CD4-positive, alpha-beta T cell (primary cell): ENCODE measurements at regions not wholly inside any gene's neighbourhood (a gene's known extent, or its start where the extent isn't known, plus 50 kb on each side); places are given as distances from the start of the nearest gene placed in this dataset.

Experiments used
- ATAC-seq: fragments of 200-7000 bp; cut with Tn5 transposase; one replicate; pipeline ENCODE4 v1.10.0; 2022; ENCODE audit warnings: mild to moderate bottlenecking; ENCODE audit not compliant: poor library complexity
- CTCF ChIA-PET: fragments of 350-600 bp; sonication (Branson Sonifier 250); formaldehyde crosslinking; loops from one replicate; lab custom pipeline; 2021; ENCODE audit warnings: antibody characterized with exemption, inconsistent platforms; lab: Charles Lee
- POLR2A ChIA-PET: fragments of 350-600 bp; sonication (Branson Sonifier 250); formaldehyde crosslinking; loops from one replicate; lab custom pipeline; 2021; ENCODE audit warnings: antibody characterized with exemption, inconsistent platforms; lab: Charles Lee
- DNase-seq, 14 experiments: peaks; one replicate each; pipeline ENCODE4 v3.0.0-alpha.2; 2013 to 2020; ENCODE audit warnings: mixed read lengths in 2 of 14
- H3K27ac ChIP-seq, 2 donors: one replicate each; pipeline versions ENCODE4 v1.5.1 to v1.7.0; 2013; ENCODE audit warnings: low read length in 2 of 2, low read depth in 1 of 2, mild to moderate bottlenecking in 1 of 2
- H3K27me3 ChIP-seq, 2 experiments: 1 replicate in 1 of 2; 2 replicates in 1 of 2; pipeline versions ENCODE4 v1.6.1 to v1.7.0; 2013; ENCODE audit warnings: low read length in 2 of 2, control low read depth in 1 of 2, mild to moderate bottlenecking in 1 of 2, moderate library complexity in 1 of 2; ENCODE audit not compliant: insufficient read depth in 2 of 2, control insufficient read depth in 1 of 2
- H3K36me3 ChIP-seq: one replicate; pipeline ENCODE4 v1.6.1; 2013; ENCODE audit warnings: low read length, control low read depth; ENCODE audit not compliant: insufficient read depth
- H3K4me1 ChIP-seq: one replicate; pipeline ENCODE4 v1.6.1; 2013; ENCODE audit warnings: low read length, control low read depth; ENCODE audit not compliant: insufficient read depth
- H3K4me3 ChIP-seq: one replicate; pipeline ENCODE4 v1.5.1; 2013; ENCODE audit warnings: mild to moderate bottlenecking, low read length, moderate library complexity
- H3K9me3 ChIP-seq, 2 experiments: 1 replicate in 1 of 2; 2 replicates in 1 of 2; pipeline versions ENCODE4 v1.6.1 to v1.7.0; 2013; ENCODE audit warnings: low read length in 2 of 2, mild to moderate bottlenecking in 2 of 2, control low read depth in 1 of 2, moderate library complexity in 1 of 2; ENCODE audit not compliant: control insufficient read depth in 1 of 2, insufficient read depth in 1 of 2
- H3K27ac Mint-ChIP-seq: one replicate; pipeline ENCODE4 v1.8.0; 2020; ENCODE audit warnings: mixed read lengths
- H3K27me3 Mint-ChIP-seq: one replicate; pipeline ENCODE4 v1.8.0; 2021; ENCODE audit warnings: mixed read lengths
- H3K36me3 Mint-ChIP-seq: one replicate; pipeline ENCODE4 v1.8.0; 2021; ENCODE audit warnings: low read depth, mixed read lengths
- H3K4me1 Mint-ChIP-seq: one replicate; pipeline ENCODE4 v1.8.0; 2021; ENCODE audit warnings: low read depth, mixed read lengths
- H3K4me3 Mint-ChIP-seq: one replicate; pipeline ENCODE4 v1.8.0; 2020; ENCODE audit warnings: mild to moderate bottlenecking, mixed read lengths
- H3K9me3 Mint-ChIP-seq: one replicate; pipeline ENCODE4 v1.8.0; 2020; ENCODE audit warnings: mixed read lengths
- CTCF ChIP-seq: fragments of 200-600 bp; IDR thresholded peaks from one replicate; pipeline ENCODE4 v1.8.0; 2022; ENCODE audit warnings: antibody characterized with exemption, mild to moderate bottlenecking
- intact Hi-C, 2 experiments: fragments of 100-400 bp; cut with DNase I in 1 of 2; cut with micrococcal nuclease in 1 of 2; formaldehyde crosslinking; loops; one replicate each; pipeline versions ENCODE4 v1.15.1 to v1.9.0; 2023 to 2025; cut with DNase I, micrococcal nuclease

- Histone ChIP-seq H3K27ac (no peak overlapping the region), H3K4me3 (no peak overlapping the region), H3K9me3 (no peaks in the 10 kb centered on the region), H3K4me1 (no peaks in the 10 kb centered on the region), H3K27me3 (no peaks in the 10 kb centered on the region), H3K36me3 (no peaks in the 10 kb centered on the region)
- CTCF ChIA-PET = no interaction called here
- Mint-ChIP-seq H3K4me3 (no peak overlapping the region), H3K4me1 (no peaks in the 10 kb centered on the region), H3K36me3 (no peaks in the 10 kb centered on the region), H3K27ac (no peak overlapping the region), H3K9me3 (peaks cover 2% of the 10 kb centered on the region), H3K27me3 (no peaks in the 10 kb centered on the region)
- POLR2A ChIA-PET = no interaction called here
- intact Hi-C loops = no loop called here
- DNase-seq (no peak), ATAC-seq (no peak)
- no peak for TF ChIP-seq CTCF
Measured at GRCh38 chr14:53491256-53491883, 338.2 kb upstream of the DDHD1 start.

- Mint-ChIP-seq H3K4me3 (no peak overlapping the region), H3K36me3 (no peaks in the 10 kb centered on the region), H3K27me3 (no peaks in the 10 kb centered on the region), H3K4me1 (no peaks in the 10 kb centered on the region), H3K27ac (no peak overlapping the region), H3K9me3 (peaks cover 10% of the 10 kb centered on the region)
- intact Hi-C loops = no loop called here
- H3K27ac ChIP-seq = no peak overlapping the region
- H3K27me3 ChIP-seq = no peaks in the 10 kb centered on the region
- H3K36me3 ChIP-seq = no peaks in the 10 kb centered on the region
- DNase-seq (no peak), ATAC-seq (no peak)
- H3K9me3 ChIP-seq = peaks cover 14 to 15% of the 10 kb centered on the region in 2 experiments
- TF ChIP-seq CTCF = no peak
- ChIA-PET POLR2A (no interaction called here), CTCF (no interaction called here)
- H3K4me3 ChIP-seq = no peak overlapping the region
- no peaks in the 10 kb centered on the region for H3K4me1 ChIP-seq
Measured at GRCh38 chr14:53478174-53478573, 325.1 kb upstream of the DDHD1 start.

- no peaks in the 10 kb centered on the region for H3K36me3 ChIP-seq
Measured at GRCh38 chr14:53473480-53473879, 320.4 kb upstream of the DDHD1 start.

More at GRCh38 chr14:53473480-53473879, 320.4 kb upstream of the DDHD1 start:
- H3K4me3 ChIP-seq = no peak overlapping the region
- H3K27ac ChIP-seq = no peak overlapping the region
- H3K4me3 Mint-ChIP-seq = no peak overlapping the region
- H3K9me3 ChIP-seq = peaks cover 0 to 9% of the 10 kb centered on the region in 2 experiments
- H3K4me1 ChIP-seq = no peaks in the 10 kb centered on the region
- ChIA-PET POLR2A (no interaction called here), CTCF (no interaction called here)
- H3K27me3 Mint-ChIP-seq = no peaks in the 10 kb centered on the region
- no peaks in the 10 kb centered on the region for H3K27me3 ChIP-seq
- no peaks in the 10 kb centered on the region for H3K9me3 Mint-ChIP-seq
- intact Hi-C loops = no loop called here
- TF ChIP-seq CTCF = no peak
- no peaks in the 10 kb centered on the region for H3K4me1 Mint-ChIP-seq
- H3K27ac Mint-ChIP-seq = no peak overlapping the region
- ATAC-seq = no peak
- H3K36me3 Mint-ChIP-seq = no peaks in the 10 kb centered on the region
- no peak for DNase-seq
